Epidermal melanocyte (primary cell): ENCODE measurements at regions not wholly inside any gene's neighbourhood (a gene's known extent, or its start where the extent isn't known, plus 50 kb on each side); places are given as distances from the start of the nearest gene placed in this dataset.

Experiments used
- DNase-seq: peaks from one replicate; pipeline ENCODE4 v3.0.0; 2011; ENCODE audit warnings: low spot score; ENCODE audit not compliant: insufficient read length

- DNase-seq, result no peak
These were observed 683.7 kb upstream of the FZD8 start for GRCh38 chr10:36325815-36326214.

DNA sequence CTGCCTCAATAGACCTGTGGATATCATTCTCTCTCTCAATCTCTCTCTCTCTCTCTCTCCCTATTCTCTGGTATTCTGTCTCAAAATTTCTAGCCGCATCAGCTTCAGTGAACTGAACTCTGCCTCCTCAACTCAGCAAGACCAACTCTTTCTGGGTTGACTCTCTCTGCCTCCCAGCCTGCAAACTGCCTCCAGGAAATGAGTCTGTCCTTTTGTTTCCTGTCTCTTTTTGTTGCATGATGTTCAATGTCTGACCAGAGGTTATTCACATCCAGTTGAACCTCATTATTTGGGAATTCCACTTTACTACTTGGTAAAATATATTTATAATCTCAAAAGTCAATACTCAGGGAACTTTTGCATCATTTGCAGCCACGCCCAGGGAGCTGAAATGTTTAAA, 682.7 kb upstream of the FZD8 start:
- DNase-seq, result no peak

- no peak for DNase-seq
These were observed 671.0 kb upstream of the FZD8 start for GRCh38 chr10:36313142-36313541.

GRCh38 chr10:36303896-36304295, 661.8 kb upstream of the FZD8 start:
- no peak for DNase-seq

DNA sequence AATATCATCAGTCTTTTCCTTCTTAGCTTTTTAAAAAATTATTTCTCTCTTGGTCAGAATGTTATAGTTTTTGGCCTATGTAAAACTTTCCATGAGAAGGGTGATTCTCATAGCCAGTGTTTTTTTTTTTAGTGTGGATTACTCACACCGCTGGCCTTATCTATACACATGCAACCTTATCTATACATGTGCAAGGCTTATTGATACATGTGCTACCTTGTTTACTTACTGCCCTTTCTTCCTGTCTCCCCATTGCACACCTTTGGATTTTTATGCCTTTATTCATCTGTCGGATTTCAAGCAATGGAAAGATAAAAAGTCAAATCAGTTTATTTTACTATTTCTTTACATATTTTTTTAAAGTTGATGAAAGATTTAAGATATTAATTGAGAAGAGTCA, 660.0 kb upstream of the FZD8 start:
- DNase-seq, result no peak

GRCh38 chr10:36301539-36301938, 659.4 kb upstream of the FZD8 start:
- no peak for DNase-seq

- DNase-seq, result no peak
These were observed 659.0 kb upstream of the FZD8 start for GRCh38 chr10:36301139-36301538.

DNA sequence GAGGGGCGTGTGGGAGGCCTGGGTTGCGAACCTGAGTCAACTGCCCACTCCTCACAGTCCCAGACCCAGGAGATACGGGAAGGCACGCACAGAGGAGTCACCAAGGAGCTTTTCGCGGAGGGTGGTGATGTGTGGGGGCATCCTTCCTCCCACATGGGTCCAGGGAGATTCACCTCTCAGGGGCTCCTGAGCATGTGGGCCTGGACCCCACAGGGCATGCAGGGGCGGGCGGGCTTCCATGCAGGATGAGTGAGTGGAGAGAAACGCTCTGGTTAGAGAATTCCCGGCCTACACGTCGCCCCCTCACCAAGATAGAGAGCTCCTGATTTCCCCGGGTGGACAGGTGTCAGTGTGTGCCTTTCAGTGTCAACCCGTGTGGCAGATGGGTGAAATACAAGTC, 641.7 kb upstream of the FZD8 start:
- no peak for DNase-seq

DNA sequence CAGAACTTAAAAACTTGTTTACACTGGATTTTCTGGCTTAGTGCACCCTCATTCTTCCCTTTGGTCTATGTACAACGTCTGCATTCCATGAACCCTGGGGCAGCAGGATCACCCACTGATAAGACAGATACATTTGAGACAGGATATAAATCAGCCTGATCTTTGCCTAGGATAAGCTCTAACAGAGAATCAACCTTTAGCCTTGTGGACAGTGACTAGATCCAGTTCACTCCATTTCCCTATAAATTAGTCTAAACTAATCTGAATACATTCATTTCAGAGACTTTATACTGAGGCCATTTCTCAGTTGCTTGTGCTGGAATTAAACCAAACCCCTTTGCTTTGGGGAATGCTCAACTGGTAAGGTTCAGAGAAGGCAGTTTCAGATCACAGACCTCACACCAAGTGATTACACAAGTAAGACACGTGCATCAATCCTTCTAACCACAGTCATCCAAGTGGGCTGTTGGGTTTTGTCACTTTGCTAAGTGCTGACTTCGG, 639.8 kb upstream of the FZD8 start:
- DNase-seq, result no peak

DNA sequence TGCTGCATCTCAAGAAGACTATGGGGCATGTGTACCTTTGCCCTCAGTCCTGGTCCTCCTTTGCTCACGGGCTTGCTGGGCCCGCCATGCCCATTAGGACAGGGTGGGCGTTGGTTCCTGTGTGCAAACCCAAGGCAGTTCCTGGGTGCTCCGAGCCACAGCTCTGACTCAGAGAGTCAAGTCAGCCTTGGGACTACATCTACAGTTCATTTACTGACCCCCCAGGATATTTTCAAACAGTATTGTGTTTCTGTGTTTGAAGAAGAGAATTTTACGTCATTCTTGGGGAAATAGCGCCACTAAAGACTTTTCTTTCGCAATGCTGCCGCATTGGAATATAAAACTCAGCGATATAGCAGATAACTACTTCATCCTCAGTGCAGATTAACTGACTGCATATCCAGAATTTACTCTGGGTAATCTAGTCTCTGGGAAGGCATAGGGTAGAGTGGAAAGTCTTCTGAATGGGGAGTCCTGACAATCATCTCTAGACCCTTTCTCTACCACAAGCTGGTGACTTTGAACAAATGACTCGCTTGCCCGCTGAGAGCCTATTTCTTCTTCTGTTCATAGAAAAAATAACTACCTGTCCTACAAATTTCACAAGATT, 638.9 kb upstream of the FZD8 start:
- DNase-seq, result no peak

- no peak for DNase-seq
These were observed 638.2 kb upstream of the FZD8 start for GRCh38 chr10:36280321-36280741.

DNA sequence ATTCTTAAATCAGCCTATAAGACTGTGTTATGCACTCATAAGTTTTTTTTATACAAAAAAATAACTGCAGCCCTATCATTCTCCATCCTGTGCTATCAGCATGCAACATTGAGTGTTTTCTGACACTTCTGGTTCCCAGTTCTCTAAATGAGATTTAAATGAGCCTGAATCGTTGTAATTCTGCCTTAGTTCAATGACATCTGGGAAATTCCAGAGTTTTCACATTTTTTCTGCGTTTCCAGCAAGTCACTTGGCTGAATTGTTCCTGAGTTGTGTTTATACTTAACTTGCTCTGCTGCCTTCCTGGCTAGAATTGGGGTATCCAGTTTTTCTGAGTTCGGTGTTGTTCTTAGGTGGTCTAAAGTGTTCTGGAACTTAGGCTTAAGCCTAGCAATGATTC, 636.1 kb upstream of the FZD8 start:
- DNase-seq, result no peak

GRCh38 chr10:36277459-36277858, 635.4 kb upstream of the FZD8 start:
- DNase-seq, result no peak

DNA sequence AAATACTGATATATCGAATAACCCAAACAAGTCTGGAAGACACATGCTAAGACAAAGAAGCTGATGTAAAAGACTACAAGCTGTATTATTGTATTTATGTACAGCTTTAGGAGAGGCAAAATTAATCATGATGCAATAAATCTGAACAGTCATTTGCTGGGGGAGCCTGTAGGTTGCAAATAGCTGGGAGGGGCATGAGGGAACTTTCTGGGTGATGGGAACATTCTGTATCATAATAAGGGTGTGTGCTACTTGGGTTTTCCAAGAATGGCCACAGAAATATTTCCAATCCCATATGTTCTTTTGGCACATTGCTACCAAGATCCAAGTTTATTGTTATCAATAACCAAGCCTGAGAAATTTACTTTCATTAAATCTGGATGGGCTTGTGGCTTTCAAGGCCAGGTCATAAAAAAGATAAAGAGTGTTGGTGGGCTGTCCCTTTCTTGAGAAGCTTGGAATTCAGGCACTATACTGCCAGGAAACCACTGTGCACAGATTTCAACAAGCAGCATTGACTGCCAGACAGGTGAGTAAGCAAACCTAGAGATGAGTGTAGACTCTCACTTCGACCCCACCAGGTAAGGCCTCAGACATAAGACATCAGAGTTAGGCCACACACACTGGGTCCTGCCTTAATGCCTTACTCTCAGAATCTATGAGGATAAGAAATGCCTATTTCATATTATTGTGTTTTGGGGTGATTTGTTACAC, 629.7 kb upstream of the FZD8 start:
- DNase-seq, result no peak

DNA sequence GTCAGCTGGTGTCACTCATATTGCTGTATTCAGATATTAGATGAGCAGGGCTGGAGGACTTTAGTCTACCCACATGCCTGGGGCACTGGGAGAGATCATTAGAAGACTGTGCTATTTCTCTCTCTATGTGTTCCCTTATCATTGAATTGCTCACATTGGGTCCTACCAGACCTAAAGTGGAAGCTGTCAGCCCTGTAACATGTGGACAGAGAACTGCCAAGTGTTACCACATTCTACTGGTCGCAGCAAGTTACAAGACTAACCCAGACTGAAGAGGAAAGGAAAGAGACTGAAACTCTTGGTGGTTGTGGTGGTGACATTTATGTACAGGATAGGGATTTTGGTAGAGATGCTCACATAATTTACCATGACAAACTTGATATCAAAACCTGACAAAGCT, 627.1 kb upstream of the FZD8 start:
- DNase-seq, result no peak

GRCh38 chr10:36266923-36267322, 624.8 kb upstream of the FZD8 start:
- DNase-seq, result no peak

DNA sequence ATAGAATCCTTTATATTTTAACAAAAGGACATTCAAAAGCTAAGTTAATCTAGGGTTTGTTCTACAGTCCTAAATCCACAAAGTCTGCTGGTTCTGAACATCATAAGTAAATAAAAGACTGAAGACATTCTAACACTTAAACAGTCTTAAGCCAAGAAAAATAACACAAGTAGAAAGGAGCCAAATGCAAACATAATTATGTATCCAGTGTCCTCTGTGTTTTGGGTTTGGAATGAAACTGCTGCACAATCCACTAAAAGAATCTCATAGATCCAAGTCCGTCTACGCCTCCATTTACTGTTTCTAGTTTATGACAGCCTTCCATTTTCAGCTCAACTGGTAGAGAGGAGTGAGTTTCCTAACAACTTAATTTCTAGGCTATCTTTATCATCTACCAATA, 623.6 kb upstream of the FZD8 start:
- DNase-seq, result no peak

DNA sequence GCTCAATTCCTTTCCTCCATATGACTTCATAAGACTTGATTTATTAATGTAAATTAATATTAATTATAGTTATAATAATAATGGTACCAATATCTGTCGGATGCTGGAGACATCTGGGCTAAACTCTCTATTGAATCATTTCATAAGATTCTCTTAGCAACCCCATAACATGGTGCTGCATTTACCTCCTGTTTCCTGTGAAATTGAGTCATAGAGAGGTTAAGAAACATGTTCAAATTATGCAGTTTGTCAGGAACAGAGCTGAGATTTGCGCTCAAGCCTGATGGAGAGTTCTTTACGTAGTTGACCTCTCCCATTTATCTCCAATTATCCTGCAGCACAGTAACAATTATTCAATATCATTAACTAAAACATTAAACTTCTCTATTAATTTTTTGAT, 621.8 kb upstream of the FZD8 start:
- no peak for DNase-seq

DNA sequence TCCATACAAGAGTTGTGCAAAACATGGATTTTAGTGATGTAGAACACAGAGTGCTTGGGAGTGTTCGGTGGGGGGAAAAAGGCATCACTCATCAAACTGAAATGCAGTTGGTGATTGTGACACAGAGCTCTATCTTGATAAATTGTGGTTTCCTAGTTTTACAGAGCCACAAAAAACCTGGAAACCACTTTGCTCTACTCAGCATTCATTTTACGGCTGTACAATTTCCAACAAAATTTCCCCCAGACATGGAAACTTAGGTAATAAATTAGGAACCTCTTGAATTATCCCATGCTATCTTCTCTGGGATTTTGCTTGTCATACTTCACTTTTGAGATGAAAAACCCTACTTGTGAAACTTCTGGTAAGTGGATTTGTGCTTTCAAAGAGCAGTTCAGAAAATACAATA, 614.9 kb upstream of the FZD8 start:
- no peak for DNase-seq

- DNase-seq, result no peak
These were observed 614.1 kb upstream of the FZD8 start for GRCh38 chr10:36256166-36256565.

- DNase-seq, result no peak
These were observed 612.1 kb upstream of the FZD8 start for GRCh38 chr10:36254199-36254598.

- no peak for DNase-seq
These were observed 611.6 kb upstream of the FZD8 start for GRCh38 chr10:36253731-36254130.

- no peak for DNase-seq
These were observed 609.0 kb upstream of the FZD8 start for GRCh38 chr10:36251068-36251467.
